HCT116 (cell line): ENCODE measurements at regions not wholly inside any gene's neighbourhood (a gene's known extent, or its start where the extent isn't known, plus 50 kb on each side); places are given as distances from the start of the nearest gene placed in this dataset.

Experiments
- ATF3 ChIP-seq: IDR thresholded peaks from 2 replicates; pipeline ENCODE4 v1.6.1; 2012
- CBX3 ChIP-seq: IDR thresholded peaks from 2 replicates; pipeline ENCODE4 v1.6.1; 2012; ENCODE audit warnings: low read depth
- CTCF ChIP-seq, 3 experiments: fragments of 200-600 bp in 1 of 3; sonication (generic) in 1 of 3; IDR thresholded peaks in 2 of 3; conservative IDR thresholded peaks in 1 of 3; 2 replicates each; pipeline ENCODE4 v1.5.1; 2012 to 2017; ENCODE audit warnings: low read depth in 2 of 3, low read length in 2 of 3, antibody characterized with exemption in 1 of 3, borderline replicate concordance in 1 of 3, control low read depth in 1 of 3, mild to moderate bottlenecking in 1 of 3, mixed read lengths in 1 of 3, mixed run types in 1 of 3, moderate library complexity in 1 of 3; ENCODE audit not compliant: insufficient read depth in 1 of 3
- EGR1 ChIP-seq: IDR thresholded peaks from 2 replicates; pipeline ENCODE4 v1.6.1; 2012; ENCODE audit warnings: low read depth
- ELF1 ChIP-seq: IDR thresholded peaks from 2 replicates; pipeline ENCODE4 v1.6.1; 2012; ENCODE audit warnings: low read depth, borderline replicate concordance
- EZH2 ChIP-seq: fragments of 200-600 bp; sonication (generic); IDR thresholded peaks from 2 replicates; pipeline ENCODE4 v1.6.1; 2017; ENCODE audit warnings: antibody characterized with exemption, mixed run types
- EZH2phosphoT487 ChIP-seq: fragments of 200-600 bp; IDR thresholded peaks from 2 replicates; pipeline ENCODE4 v1.6.1; 2018; ENCODE audit warnings: antibody characterized with exemption, borderline replicate concordance
- MAX ChIP-seq: IDR thresholded peaks from 2 replicates; pipeline ENCODE4 v1.6.1; 2012
- POLR2A ChIP-seq: IDR thresholded peaks from 2 replicates; pipeline ENCODE4 v1.7.0; 2011; ENCODE audit warnings: borderline replicate concordance; ENCODE audit not compliant: insufficient read depth, insufficient read length; ENCODE audit errors: extremely low read depth
- POLR2AphosphoS5 ChIP-seq: IDR thresholded peaks from 2 replicates; pipeline ENCODE4 v1.6.1; 2011; ENCODE audit warnings: mild to moderate bottlenecking, low read depth, low read length, moderate library complexity
- RAD21 ChIP-seq: IDR thresholded peaks from 2 replicates; pipeline ENCODE4 v1.6.1; 2012; ENCODE audit warnings: low read depth, mild to moderate bottlenecking
- SP1 ChIP-seq: IDR thresholded peaks from 2 replicates; pipeline ENCODE4 v1.6.1; 2012; ENCODE audit warnings: low read depth
- YY1 ChIP-seq: IDR thresholded peaks from 2 replicates; pipeline ENCODE4 v1.6.1; 2011; ENCODE audit warnings: low read length, low read depth, moderate library complexity, mild to moderate bottlenecking; ENCODE audit not compliant: insufficient replicate concordance; ENCODE audit errors: extremely low read depth
- ZBTB33 ChIP-seq: IDR thresholded peaks from 2 replicates; pipeline ENCODE4 v1.6.1; 2011; ENCODE audit warnings: mild to moderate bottlenecking, low read length, moderate library complexity; ENCODE audit not compliant: insufficient replicate concordance; ENCODE audit errors: extremely low read depth

GRCh38 chr5:166726406-166726805, 1565.0 kb upstream of the WWC1 start:
- TF ChIP-seq POLR2AphosphoS5 (no peak), CTCF (IDR thresholded peaks at IDR 0.05 in 2 of 3, conservative IDR thresholded peaks at IDR 0.05 in 1 of 3; ENCODE audit: borderline replicate concordance in 1 of 3, insufficient read depth in 1 of 3, low read depth in 2 of 3, low read length in 2 of 3) (no peak), EGR1 (no peak), CBX3 (no peak), SP1 (no peak), EZH2phosphoT487 (no peak), ZBTB33 (no peak), YY1 (no peak), MAX (no peak), ATF3 (no peak), POLR2A (no peak), RAD21 (no peak), EZH2 (no peak), ELF1 (no peak)
